ENCODE measurements at regions not wholly inside any gene's neighbourhood (a gene's known extent, or its start where the extent isn't known, plus 50 kb on each side); places are given as distances from the start of the nearest gene placed in this dataset.
A peak's percentile ranks its signal among the peaks of the same experiment; 100 is the strongest.

DNA sequence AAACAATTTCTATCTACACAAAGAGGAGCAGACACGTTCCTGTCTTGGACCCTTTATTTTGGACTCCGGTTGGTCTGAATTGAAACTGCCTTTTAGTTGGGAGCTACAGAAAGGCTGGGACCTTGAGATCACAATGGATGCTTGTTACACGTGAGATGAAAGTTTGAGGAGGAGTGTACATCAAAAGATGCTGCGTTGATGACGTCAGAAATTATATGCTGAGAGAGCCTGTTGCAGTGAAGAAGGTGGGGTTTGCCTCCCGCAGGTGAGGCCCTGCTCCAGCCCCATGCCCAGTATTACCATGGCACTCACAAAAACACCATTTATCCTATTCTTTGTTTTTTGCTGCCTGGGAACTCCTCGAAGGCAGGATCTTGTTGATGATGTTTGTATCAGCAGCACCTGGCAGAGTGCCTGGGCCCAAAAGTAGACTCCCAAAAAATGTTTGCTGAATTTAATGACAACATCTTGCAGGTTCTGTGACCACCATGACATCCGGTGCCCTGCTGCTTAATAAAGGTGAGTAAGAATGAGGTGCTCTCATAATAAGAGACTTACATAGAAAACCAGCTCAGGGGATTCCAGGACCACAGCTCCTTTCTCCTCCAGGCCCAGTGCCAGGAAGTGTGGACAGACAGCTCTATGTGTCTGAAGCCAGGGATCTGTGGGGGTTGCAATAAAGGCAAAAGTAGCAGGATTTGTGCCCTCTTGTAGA is 136.1 kb upstream of the UBE2E1 start:
- ATAC-seq (replicated peaks in 1 of 2) (no peak), DNase-seq (no peak)
- no peak overlapping the region for H3K4me3 Mint-ChIP-seq
- H3K36me3 Mint-ChIP-seq (ENCODE audit: insufficient read depth in 2 of 2), result no peaks in the 10 kb centered on the region
- H3K27me3 Mint-ChIP-seq (ENCODE audit: low read depth), result peaks cover 27% of the 10 kb centered on the region
- no peak overlapping the region for H3K27ac Mint-ChIP-seq
- H3K9me3 Mint-ChIP-seq, result no peaks in the 10 kb centered on the region
- no peaks in the 10 kb centered on the region for H3K4me1 Mint-ChIP-seq (ENCODE audit: low read depth)

DNA sequence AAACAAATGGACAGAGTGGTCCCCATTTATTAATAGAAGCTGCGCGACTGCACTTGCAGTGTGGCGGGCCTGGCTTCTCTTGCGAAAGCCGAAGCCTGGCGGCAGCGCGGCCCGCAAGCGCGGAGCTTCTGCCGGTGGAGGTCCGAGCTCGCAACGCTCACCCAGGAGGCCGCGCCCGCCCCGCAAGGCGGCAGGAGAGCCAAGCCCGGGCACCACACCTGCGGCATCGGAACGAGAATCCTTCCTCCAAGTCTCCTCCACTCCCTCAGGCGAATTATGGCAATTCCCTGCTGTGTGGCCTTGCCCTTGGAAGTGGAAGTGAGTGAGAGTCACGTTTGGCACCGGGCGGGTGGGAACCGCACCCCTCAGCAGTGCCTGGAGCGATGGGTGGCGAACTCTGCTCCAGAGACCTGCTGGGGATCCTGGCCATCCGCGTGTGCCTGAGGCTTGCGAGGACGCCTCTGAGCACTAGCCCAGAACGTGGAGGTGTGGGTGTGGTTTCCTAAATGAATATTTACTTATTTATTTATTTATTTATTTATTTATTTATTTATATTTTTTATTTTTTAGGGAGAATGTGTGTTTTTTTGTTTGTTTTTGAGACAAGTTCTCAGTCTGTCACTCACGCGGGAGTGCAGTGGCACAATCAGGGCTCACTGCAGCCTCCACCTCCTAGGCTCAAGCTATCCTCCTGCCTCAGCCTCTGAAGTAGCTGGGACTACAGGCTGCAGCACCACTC is 133.7 kb upstream of the UBE2E1 start:
- no peaks in the 10 kb centered on the region for H3K4me1 Mint-ChIP-seq (ENCODE audit: low read depth)
- H3K27ac Mint-ChIP-seq, result no peak overlapping the region
- ATAC-seq (replicated peaks in 1 of 2) (no peak), DNase-seq (no peak)
- no peaks in the 10 kb centered on the region for H3K9me3 Mint-ChIP-seq
- H3K4me3 Mint-ChIP-seq, result no peak overlapping the region
- H3K27me3 Mint-ChIP-seq (ENCODE audit: low read depth), result peaks cover 27% of the 10 kb centered on the region
- no peaks in the 10 kb centered on the region for H3K36me3 Mint-ChIP-seq (ENCODE audit: insufficient read depth in 2 of 2)

DNA sequence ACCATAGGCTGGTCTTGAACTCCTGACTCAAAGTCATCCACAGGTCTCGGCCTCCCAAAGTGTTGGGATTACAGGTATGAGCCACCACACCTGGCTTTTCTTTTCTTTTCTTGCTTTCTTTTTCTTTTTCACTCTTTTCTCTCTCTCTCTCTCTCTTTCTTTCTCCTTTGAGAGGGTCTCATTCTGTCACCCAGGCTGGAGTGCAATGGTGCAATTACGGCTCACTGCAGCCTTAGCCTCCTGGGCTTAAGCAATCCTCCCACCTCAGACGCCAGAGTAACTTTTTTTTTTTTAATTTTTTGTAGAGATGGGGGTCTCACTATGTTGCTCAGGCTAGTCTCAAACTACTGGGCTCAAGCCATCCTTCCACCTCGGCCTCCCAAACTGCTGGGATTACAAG is 133.1 kb upstream of the UBE2E1 start:
- no peak overlapping the region for H3K4me3 Mint-ChIP-seq
- H3K36me3 Mint-ChIP-seq (ENCODE audit: insufficient read depth in 2 of 2), result no peaks in the 10 kb centered on the region
- H3K27ac Mint-ChIP-seq, result no peak overlapping the region
- ATAC-seq (replicated peaks in 1 of 2), result no peak
- no peak for DNase-seq
- H3K9me3 Mint-ChIP-seq, result no peaks in the 10 kb centered on the region
- H3K4me1 Mint-ChIP-seq (ENCODE audit: low read depth), result no peaks in the 10 kb centered on the region
- peaks cover 27% of the 10 kb centered on the region for H3K27me3 Mint-ChIP-seq (ENCODE audit: low read depth)

DNA sequence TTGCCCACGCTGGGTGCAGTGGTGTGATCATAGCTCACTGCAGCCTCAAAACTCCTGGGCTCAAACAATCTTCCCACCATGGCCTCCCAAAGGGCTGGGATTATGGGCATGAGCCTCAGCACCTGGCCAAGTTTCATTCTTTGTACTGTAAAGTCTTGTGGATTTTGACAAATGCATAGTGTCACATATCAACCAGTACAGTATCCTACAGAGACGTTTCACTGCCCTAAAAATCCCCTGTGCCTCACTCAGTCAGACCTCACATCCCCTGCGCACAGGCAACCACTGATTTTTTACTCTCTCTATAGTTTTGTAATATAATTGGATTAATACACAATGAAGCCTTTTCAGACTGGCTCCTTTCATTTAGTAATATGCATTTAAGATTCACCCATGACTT is 130.7 kb upstream of the UBE2E1 start:
- Mint-ChIP-seq H3K27me3 (ENCODE audit: low read depth) (peaks cover 17% of the 10 kb centered on the region), H3K9me3 (peaks cover 0 to 2% of the 10 kb centered on the region in 2 donors), H3K27ac (no peak overlapping the region), H3K36me3 (ENCODE audit: insufficient read depth in 2 of 2) (no peaks in the 10 kb centered on the region), H3K4me1 (ENCODE audit: low read depth) (no peaks in the 10 kb centered on the region), H3K4me3 (no peak overlapping the region)
- ATAC-seq (replicated peaks in 1 of 2) (no peak), DNase-seq (no peak)

DNA sequence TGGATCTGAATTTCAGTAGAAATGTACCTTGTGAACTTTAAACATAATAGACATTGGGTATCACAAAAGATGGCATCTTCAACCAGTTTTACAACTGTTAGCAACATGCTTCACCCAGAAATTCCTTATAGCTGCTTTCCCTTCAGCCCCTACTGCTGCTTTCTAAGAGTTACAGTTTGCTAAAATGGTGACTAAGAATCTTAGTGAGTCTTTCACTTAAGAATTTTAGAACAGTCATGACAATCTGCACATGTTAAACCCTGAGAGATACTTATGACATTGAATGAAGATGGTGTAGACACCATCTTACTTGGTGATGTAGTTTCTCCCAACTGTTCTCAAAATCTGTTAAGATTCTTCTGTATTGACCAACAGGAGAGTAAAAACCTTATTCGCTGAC is 129.7 kb upstream of the UBE2E1 start:
- Mint-ChIP-seq H3K27ac (no peak overlapping the region), H3K4me1 (ENCODE audit: low read depth) (no peaks in the 10 kb centered on the region), H3K4me3 (no peak overlapping the region), H3K36me3 (ENCODE audit: insufficient read depth in 2 of 2) (no peaks in the 10 kb centered on the region), H3K27me3 (ENCODE audit: low read depth) (peaks cover 9% of the 10 kb centered on the region), H3K9me3 (peaks cover 0 to 2% of the 10 kb centered on the region in 2 donors)
- ATAC-seq (replicated peaks in 1 of 2) (no peak), DNase-seq (no peak)

DNA sequence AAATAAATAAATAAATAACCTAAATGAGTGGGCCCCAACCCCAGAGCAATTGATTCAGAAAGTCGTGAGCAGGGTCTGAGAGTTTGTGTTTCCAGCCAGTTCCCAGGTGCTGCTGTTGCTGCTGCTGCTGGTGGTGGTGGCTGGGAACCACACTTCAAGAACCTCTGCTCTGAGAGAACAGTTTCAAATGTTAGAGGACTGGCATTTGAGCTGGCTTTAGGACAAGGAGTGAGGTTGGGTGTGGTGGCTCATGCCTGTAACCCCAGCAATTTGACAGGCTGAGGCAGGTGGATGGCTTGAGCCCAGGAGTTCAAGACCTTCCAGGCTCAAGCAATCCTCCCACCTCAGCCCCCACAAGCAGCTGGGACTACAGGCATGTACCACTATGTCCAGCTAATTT is 123.1 kb upstream of the UBE2E1 start:
- Mint-ChIP-seq H3K4me1 (ENCODE audit: low read depth) (no peaks in the 10 kb centered on the region), H3K4me3 (no peak overlapping the region), H3K27ac (no peak overlapping the region), H3K27me3 (ENCODE audit: low read depth) (no peaks in the 10 kb centered on the region), H3K36me3 (ENCODE audit: insufficient read depth in 2 of 2) (no peaks in the 10 kb centered on the region), H3K9me3 (peaks cover 0 to 2% of the 10 kb centered on the region in 2 donors)
- DNase-seq (no peak), ATAC-seq (replicated peaks in 1 of 2) (no peak)

DNA sequence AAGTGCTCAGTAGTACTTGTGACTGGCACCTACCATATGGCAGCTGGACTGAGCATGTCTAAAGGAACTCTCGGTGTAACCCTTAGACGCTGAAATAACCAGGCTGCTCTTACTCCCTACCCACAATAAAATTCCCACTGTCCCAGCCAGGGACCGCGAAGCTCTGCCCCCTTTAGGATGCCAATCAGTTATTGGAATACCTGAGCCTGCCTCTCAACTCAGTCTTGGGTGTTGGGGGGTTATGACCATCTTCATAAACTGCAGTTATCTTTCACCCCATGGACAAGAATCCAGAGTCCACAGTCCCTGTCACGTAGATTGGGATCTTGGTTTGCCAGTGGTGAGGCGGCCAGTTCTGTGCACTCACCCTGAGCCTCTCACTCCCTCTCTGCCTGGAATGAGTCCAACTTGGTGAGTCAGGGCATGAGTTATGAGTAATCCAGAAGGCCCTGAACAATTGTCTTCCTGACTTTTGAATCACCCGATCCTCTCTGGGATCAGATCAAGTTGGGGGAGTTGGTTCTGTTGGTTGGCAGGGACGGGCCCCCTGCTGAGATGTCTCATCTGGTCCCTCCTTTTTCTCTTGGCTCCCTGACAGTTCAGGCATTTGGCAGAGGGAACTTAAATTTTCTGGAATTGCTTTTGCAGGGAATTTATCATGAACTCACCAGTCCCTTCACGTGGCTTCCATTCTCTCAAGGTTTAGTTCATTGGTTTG is 120.1 kb upstream of the UBE2E1 start:
- Mint-ChIP-seq H3K9me3 (peaks cover 2 to 3% of the 10 kb centered on the region in 2 donors), H3K36me3 (ENCODE audit: insufficient read depth in 2 of 2) (no peaks in the 10 kb centered on the region), H3K27me3 (ENCODE audit: low read depth) (no peaks in the 10 kb centered on the region), H3K4me3 (no peak overlapping the region), H3K27ac (no peak overlapping the region), H3K4me1 (ENCODE audit: low read depth) (no peaks in the 10 kb centered on the region)
- ATAC-seq (replicated peaks in 1 of 2), result peak; percentile 47 to 76
- peak; percentile 11 to 27 for DNase-seq

DNA sequence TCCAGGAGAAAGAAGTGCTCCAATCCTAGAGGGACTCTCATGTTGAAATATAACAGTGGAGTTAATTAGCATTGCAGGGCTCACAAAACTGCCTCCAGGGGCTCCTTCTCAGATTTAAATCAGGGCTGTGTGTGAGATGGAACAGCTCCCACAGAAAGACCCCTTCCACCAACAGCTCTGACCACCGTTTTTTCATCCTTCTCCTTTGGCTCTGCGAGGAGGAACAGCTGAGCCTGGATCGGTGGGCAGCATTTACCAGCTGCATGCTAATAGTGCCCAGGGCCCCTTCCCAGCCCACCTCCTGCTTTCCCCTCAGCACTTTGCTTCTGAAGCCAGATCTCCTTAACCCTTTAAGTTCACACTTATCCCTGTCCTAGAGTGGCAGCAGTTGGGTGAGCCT is 119.2 kb upstream of the UBE2E1 start:
- Mint-ChIP-seq H3K27ac (no peak overlapping the region), H3K27me3 (ENCODE audit: low read depth) (no peaks in the 10 kb centered on the region), H3K36me3 (ENCODE audit: insufficient read depth in 2 of 2) (no peaks in the 10 kb centered on the region), H3K4me1 (ENCODE audit: low read depth) (peaks cover 5% of the 10 kb centered on the region), H3K9me3 (peaks cover 2 to 3% of the 10 kb centered on the region in 2 donors), H3K4me3 (no peak overlapping the region)
- ATAC-seq (replicated peaks in 1 of 2) (no peak), DNase-seq (no peak)

DNA sequence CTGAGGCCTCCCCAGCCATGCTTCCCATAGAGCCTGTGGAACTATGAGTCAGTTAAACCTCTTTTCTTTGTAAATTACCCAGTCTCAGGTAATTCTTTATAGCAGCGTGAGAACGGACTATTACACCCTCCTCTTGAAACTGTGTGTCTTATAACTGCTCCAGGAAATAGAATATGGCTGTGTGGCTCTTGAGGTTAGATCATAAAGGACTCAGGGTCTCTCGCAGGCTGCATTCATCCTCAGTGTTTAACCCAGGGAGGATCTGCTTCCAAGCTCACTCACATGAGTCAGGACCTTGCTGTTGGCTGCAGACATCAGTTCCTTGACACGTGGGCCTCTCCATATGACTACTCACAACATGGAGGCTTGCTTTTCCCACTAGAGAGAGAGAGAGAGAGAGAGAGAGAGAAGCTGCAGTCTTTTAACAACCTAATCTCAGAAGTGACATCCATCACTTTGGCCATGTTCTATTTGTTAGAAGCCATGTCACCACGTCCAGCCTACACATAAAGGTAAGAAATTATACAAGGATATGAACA is 114.3 kb upstream of the UBE2E1 start:
- ATAC-seq (replicated peaks in 1 of 2) (peak in 1 of 2 donors; percentile 27), DNase-seq (no peak)
- Mint-ChIP-seq H3K27me3 (ENCODE audit: low read depth) (no peaks in the 10 kb centered on the region), H3K27ac (no peak overlapping the region), H3K36me3 (ENCODE audit: insufficient read depth in 2 of 2) (no peaks in the 10 kb centered on the region), H3K4me1 (ENCODE audit: low read depth) (peaks cover 6% of the 10 kb centered on the region), H3K4me3 (no peak overlapping the region), H3K9me3 (peaks cover 2 to 3% of the 10 kb centered on the region in 2 donors)

DNA sequence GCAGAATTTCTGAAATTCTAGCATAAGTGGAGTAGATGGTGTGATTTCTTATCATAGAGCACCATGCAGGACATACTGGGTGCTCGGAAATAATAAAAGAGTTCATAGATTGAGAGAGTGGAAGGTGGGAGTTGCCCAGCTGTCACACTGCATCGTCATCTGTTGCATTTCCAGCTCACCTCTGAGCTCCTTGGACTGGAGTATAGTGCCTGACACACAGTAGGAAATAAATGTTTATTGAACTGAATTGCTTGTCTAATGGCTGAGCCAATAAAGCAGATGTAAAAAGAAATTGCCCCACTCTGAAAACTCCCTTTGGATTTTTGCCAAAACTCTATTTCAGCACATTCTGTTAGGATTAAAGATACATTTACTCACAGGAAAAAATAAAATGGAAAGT is 108.9 kb upstream of the UBE2E1 start:
- no peak overlapping the region for H3K27ac Mint-ChIP-seq
- H3K27me3 Mint-ChIP-seq (ENCODE audit: low read depth), result no peaks in the 10 kb centered on the region
- no peaks in the 10 kb centered on the region for H3K9me3 Mint-ChIP-seq
- H3K4me1 Mint-ChIP-seq (ENCODE audit: low read depth), result no peaks in the 10 kb centered on the region
- no peaks in the 10 kb centered on the region for H3K36me3 Mint-ChIP-seq (ENCODE audit: insufficient read depth in 2 of 2)
- no peak for DNase-seq
- ATAC-seq (replicated peaks in 1 of 2), result no peak
- H3K4me3 Mint-ChIP-seq, result no peak overlapping the region

DNA sequence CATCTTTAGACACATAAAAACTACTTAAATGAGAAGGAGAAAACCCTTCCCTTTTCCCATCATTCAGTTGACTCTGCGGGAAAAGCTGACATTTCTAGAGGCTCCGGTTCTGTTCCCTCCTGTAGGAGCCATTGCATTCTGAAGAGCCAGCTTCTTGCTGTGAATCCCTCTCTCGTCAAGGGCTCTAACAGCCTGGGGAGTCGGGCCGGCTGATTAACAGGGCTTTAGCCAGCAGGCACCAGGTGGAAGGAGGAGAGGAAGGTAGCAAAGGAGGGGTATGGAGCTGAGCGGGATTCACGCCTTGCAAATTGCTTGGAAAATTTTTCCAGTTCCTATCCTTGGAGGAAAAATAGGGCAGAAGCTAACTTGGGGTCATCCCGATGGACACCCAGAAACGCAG is 108.3 kb upstream of the UBE2E1 start:
- ATAC-seq (replicated peaks in 1 of 2), result no peak
- H3K4me1 Mint-ChIP-seq (ENCODE audit: low read depth), result no peaks in the 10 kb centered on the region
- no peaks in the 10 kb centered on the region for H3K9me3 Mint-ChIP-seq

DNA sequence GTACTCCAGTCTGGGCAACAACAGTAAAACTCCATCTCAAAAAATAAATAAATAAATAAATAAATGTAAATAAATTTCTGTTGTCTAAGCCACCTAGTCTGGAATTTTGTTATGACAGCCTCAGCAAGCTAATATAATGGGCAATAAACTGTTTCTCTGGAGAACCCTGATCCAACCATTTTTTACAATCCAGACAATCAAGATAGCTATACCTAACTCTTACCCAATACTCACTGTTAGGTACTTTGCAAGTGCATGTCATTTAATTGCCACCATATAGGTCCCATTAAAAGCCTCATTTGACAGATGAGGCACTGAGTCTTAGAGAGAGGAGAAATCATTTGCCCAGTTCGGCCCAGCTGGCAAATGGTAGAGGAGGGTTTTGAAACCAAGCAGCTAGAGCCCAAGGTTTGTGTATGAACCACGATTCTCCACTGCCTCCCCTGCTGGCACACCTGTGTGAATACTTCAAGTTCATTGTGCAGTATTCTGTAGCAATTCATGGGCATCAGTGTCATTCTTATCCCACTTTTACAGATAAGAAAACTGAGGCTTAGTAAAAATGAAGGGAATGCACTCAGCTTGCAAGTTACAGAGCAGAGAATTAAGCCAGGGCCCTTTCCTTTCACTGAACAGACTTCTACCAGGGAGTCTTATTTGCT is 107.0 kb upstream of the UBE2E1 start:
- Mint-ChIP-seq H3K36me3 (ENCODE audit: insufficient read depth in 2 of 2) (no peaks in the 10 kb centered on the region), H3K27ac (no peak overlapping the region), H3K27me3 (ENCODE audit: low read depth) (no peaks in the 10 kb centered on the region), H3K9me3 (no peaks in the 10 kb centered on the region), H3K4me1 (ENCODE audit: low read depth) (no peaks in the 10 kb centered on the region), H3K4me3 (no peak overlapping the region)
- ATAC-seq (replicated peaks in 1 of 2), result no peak
- no peak for DNase-seq

More for the DNA sequence above, 108.3 kb upstream of the UBE2E1 start:
- H3K27me3 Mint-ChIP-seq (ENCODE audit: low read depth), result no peaks in the 10 kb centered on the region
- H3K27ac Mint-ChIP-seq, result no peak overlapping the region
- no peaks in the 10 kb centered on the region for H3K36me3 Mint-ChIP-seq (ENCODE audit: insufficient read depth in 2 of 2)
- DNase-seq, result no peak
- no peak overlapping the region for H3K4me3 Mint-ChIP-seq

DNA sequence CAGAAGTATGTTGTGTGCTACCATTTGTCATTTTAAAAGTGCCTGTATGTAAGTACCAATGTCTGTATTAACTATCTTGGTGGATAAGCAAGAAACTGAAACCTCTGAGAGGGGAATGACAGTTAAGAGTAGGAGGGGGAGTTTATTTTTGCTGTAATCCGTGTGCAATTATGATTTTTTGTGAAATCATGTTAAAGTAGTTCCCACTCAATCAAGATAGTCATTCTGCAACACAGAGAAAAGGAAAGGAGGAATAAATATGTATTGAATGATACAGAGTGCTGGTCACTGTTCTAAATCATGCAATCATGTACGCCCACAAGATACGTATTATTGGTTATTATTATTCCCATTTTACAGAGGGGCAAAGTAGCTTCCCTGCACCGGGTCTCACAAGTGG is 105.1 kb upstream of the UBE2E1 start:
- DNase-seq, result no peak
- no peaks in the 10 kb centered on the region for H3K27me3 Mint-ChIP-seq (ENCODE audit: low read depth)
- H3K36me3 Mint-ChIP-seq (ENCODE audit: insufficient read depth in 2 of 2), result no peaks in the 10 kb centered on the region
- ATAC-seq (replicated peaks in 1 of 2), result peak in 1 of 2 donors; percentile 9
- H3K27ac Mint-ChIP-seq, result no peak overlapping the region
- H3K4me1 Mint-ChIP-seq (ENCODE audit: low read depth), result no peaks in the 10 kb centered on the region
- H3K4me3 Mint-ChIP-seq, result no peak overlapping the region
- H3K9me3 Mint-ChIP-seq, result no peaks in the 10 kb centered on the region

All from activated T-cell treated with anti-CD3 and anti-CD28 coated beads, Interleukin-2, amount 50 U/mL, for 72 hours (primary cell).